CD8-positive, alpha-beta memory T cell (primary cell): ENCODE measurements at regions not wholly inside any gene's neighbourhood (a gene's known extent, or its start where the extent isn't known, plus 50 kb on each side); places are given as distances from the start of the nearest gene placed in this dataset.

ENCODE experiments used
- CTCF ChIA-PET: fragments of 350-600 bp; sonication (Branson Sonifier 250); formaldehyde crosslinking; loops from one replicate; lab custom pipeline; 2021; ENCODE audit warnings: antibody characterized with exemption; lab: Charles Lee
- POLR2A ChIA-PET: fragments of 350-600 bp; sonication (Branson Sonifier 250); formaldehyde crosslinking; loops from one replicate; lab custom pipeline; 2021; ENCODE audit warnings: antibody characterized with exemption; lab: Charles Lee
- DNase-seq, 5 donors: peaks; one replicate each; pipeline versions ENCODE4 v3.0.0 to v3.0.0-alpha.2; 2020 to 2022; ENCODE audit warnings: mixed read lengths in 1 of 5
- H3K27ac ChIP-seq: one replicate; pipeline ENCODE4 v1.7.0; 2013; ENCODE audit warnings: low read depth, mild to moderate bottlenecking, low read length, moderate library complexity
- H3K27me3 ChIP-seq: 2 replicates; pipeline ENCODE4 v1.7.0; 2013; ENCODE audit warnings: low read length, mild to moderate bottlenecking; ENCODE audit not compliant: insufficient read depth, poor library complexity, severe bottlenecking
- H3K36me3 ChIP-seq: 2 replicates; pipeline ENCODE4 v1.7.0; 2013; ENCODE audit warnings: mild to moderate bottlenecking, low read length, moderate library complexity; ENCODE audit not compliant: insufficient read depth
- H3K4me1 ChIP-seq: 2 replicates; pipeline ENCODE4 v1.7.0; 2013; ENCODE audit warnings: mild to moderate bottlenecking, low read length, moderate library complexity; ENCODE audit not compliant: insufficient read depth
- H3K4me3 ChIP-seq: 2 replicates; pipeline ENCODE4 v1.7.0; 2013; ENCODE audit warnings: mild to moderate bottlenecking, low read length
- H3K9me3 ChIP-seq: 2 replicates; pipeline ENCODE4 v1.7.0; 2013; ENCODE audit warnings: mild to moderate bottlenecking, low read length
- H3K27ac Mint-ChIP-seq, 8 donors: one replicate each; pipeline ENCODE4 v1.8.0; 2020 to 2021; ENCODE audit warnings: mixed read lengths in 8 of 8, mild to moderate bottlenecking in 6 of 8, inconsistent platforms in 3 of 8, moderate library complexity in 3 of 8
- H3K27me3 Mint-ChIP-seq, 2 donors: one replicate each; pipeline ENCODE4 v1.8.0; 2020 to 2021; ENCODE audit warnings: mixed read lengths in 2 of 2, mild to moderate bottlenecking in 1 of 2, moderate library complexity in 1 of 2
- H3K36me3 Mint-ChIP-seq, 3 donors: one replicate each; pipeline ENCODE4 v1.8.0; 2020 to 2021; ENCODE audit warnings: mixed read lengths in 3 of 3, inconsistent platforms in 1 of 3, mild to moderate bottlenecking in 1 of 3
- H3K4me1 Mint-ChIP-seq, 3 donors: one replicate each; pipeline ENCODE4 v1.8.0; 2020 to 2021; ENCODE audit warnings: mixed read lengths in 3 of 3, inconsistent platforms in 1 of 3, mild to moderate bottlenecking in 1 of 3
- H3K4me3 Mint-ChIP-seq, 7 donors: one replicate each; pipeline ENCODE4 v1.8.0; 2020 to 2021; ENCODE audit warnings: mixed read lengths in 7 of 7, mild to moderate bottlenecking in 6 of 7, moderate library complexity in 4 of 7, inconsistent platforms in 2 of 7
- H3K9me3 Mint-ChIP-seq, 5 donors: one replicate each; pipeline ENCODE4 v1.8.0; 2020 to 2022; ENCODE audit warnings: mixed read lengths in 5 of 5, mild to moderate bottlenecking in 3 of 5, moderate library complexity in 2 of 5, inconsistent platforms in 1 of 5

DNA sequence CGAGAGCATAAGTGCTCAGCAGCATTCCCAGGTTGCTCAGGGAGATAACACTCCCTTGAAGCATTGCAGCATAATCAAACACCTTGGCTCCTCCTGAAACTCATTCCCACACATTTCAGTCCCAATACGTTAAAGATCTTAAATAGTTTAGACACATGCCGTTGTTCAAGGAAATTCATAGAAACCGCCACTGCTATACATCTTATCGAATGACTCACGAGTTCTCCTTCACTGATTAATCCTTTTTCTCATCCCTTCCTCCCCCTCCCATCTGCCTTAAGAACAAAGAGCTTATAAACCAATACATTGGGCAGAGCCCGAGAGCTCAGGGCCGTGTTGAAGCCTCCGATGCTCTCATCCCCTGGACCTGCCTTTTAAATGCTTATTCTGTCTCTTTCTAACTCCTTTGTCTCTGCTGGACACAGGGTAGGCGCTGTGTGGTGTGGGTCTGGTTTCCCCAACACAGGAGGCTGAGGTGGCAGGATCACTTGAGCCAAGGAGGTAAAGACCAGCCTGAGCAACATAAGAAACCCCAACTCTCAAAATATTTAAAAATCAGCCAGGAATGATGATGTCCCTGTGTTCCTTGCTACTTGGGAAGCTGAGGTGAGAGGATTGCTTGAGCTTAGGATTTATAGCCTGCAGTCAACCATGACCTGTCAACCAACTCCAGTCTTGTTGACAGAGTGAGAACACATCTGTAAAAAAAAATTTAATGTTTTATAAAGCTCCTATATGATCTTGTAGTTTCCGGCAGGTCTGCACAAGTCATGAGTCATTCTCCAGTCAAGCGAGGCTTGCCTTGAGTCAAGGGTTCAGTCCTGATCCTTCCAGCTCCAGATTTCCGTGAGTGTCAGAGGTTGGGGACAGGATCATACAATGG lies 394.0 kb upstream of the HSFY2 start:
- Mint-ChIP-seq H3K4me1 (no peaks in the 10 kb centered on the region), H3K27ac (no peak overlapping the region), H3K27me3 (no peaks in the 10 kb centered on the region), H3K36me3 (no peaks in the 10 kb centered on the region), H3K9me3 (no peaks in the 10 kb centered on the region), H3K4me3 (no peak overlapping the region)
- ChIA-PET CTCF (no interaction called here), POLR2A (no interaction called here)
- H3K9me3 ChIP-seq: no peaks in the 10 kb centered on the region
- no peaks in the 10 kb centered on the region for H3K4me1 ChIP-seq
- H3K27me3 ChIP-seq: no peaks in the 10 kb centered on the region
- no peaks in the 10 kb centered on the region for H3K36me3 ChIP-seq
- H3K4me3 ChIP-seq: no peak overlapping the region
- H3K27ac ChIP-seq: no peak overlapping the region
- no peak for DNase-seq

DNA sequence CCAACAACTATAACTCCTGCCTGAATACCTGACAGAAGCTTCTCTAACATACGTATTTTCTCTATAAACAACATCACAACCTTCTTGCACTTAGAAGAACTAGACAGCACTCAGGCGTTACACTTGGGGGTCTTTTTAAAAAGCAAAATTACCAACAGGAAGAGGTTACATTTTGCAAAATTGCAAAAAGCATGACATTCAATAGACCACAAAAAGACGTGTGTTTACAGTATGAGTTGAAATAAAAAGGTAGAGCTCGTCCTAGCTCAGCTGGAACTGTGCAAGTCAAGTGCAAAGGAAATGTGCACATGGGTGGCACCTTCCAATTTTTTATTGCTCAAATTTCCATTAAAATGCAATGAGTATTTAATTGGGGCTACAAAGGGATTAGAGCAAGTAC lies 375.2 kb upstream of the HSFY2 start:
- CTCF ChIA-PET: no interaction called here
- Histone ChIP-seq H3K4me3 (no peak overlapping the region), H3K4me1 (no peaks in the 10 kb centered on the region), H3K36me3 (no peaks in the 10 kb centered on the region), H3K9me3 (no peaks in the 10 kb centered on the region), H3K27me3 (no peaks in the 10 kb centered on the region), H3K27ac (no peak overlapping the region)
- H3K27ac Mint-ChIP-seq: no peak overlapping the region
- no peak for DNase-seq
- no peaks in the 10 kb centered on the region for H3K27me3 Mint-ChIP-seq
- no peaks in the 10 kb centered on the region for H3K36me3 Mint-ChIP-seq
- peaks cover 0 to 2% (median 0%) of the 10 kb centered on the region in 3 donors for H3K4me1 Mint-ChIP-seq
- no peak overlapping the region for H3K4me3 Mint-ChIP-seq
- POLR2A ChIA-PET: no interaction called here
- no peaks in the 10 kb centered on the region for H3K9me3 Mint-ChIP-seq

GRCh38 chrY:19146296-19146695 lies 372.8 kb upstream of the HSFY2 start:
- H3K27ac Mint-ChIP-seq: no peak overlapping the region
- H3K4me3 Mint-ChIP-seq: no peak overlapping the region
- H3K36me3 Mint-ChIP-seq: no peaks in the 10 kb centered on the region
- ChIA-PET CTCF (no interaction called here), POLR2A (no interaction called here)
- Histone ChIP-seq H3K4me1 (no peaks in the 10 kb centered on the region), H3K36me3 (no peaks in the 10 kb centered on the region), H3K27ac (no peak overlapping the region), H3K9me3 (no peaks in the 10 kb centered on the region), H3K27me3 (no peaks in the 10 kb centered on the region), H3K4me3 (no peak overlapping the region)
- no peak for DNase-seq
- H3K9me3 Mint-ChIP-seq: no peaks in the 10 kb centered on the region
- H3K27me3 Mint-ChIP-seq: no peaks in the 10 kb centered on the region
- peaks cover 0 to 2% (median 0%) of the 10 kb centered on the region in 3 donors for H3K4me1 Mint-ChIP-seq

DNA sequence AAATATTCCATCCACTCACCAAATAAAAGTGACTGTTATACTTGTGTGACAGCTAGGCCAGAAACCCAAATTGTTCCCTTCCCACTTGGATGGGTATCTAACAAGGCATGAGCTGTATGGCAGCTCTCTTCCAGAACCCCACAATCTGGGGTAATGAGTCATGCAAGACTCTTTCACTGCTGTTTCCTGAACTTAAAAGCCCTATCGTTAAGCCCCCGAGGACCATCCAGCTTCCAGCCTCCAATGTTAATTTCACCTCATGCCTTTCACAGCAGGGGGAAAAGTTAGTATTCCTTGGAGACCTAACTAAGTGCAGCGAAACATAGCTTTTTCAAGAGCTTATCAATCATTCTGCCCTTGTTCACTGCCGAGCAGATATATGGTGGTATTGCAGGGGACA lies 368.6 kb upstream of the HSFY2 start:
- no peaks in the 10 kb centered on the region for H3K4me1 ChIP-seq
- H3K4me1 Mint-ChIP-seq: no peaks in the 10 kb centered on the region
- POLR2A ChIA-PET: no interaction called here
- H3K4me3 Mint-ChIP-seq: no peak overlapping the region
- H3K27me3 ChIP-seq: no peaks in the 10 kb centered on the region
- no peak overlapping the region for H3K27ac Mint-ChIP-seq
- no peaks in the 10 kb centered on the region for H3K36me3 ChIP-seq
- no peak overlapping the region for H3K4me3 ChIP-seq
- H3K36me3 Mint-ChIP-seq: no peaks in the 10 kb centered on the region
- no peaks in the 10 kb centered on the region for H3K9me3 Mint-ChIP-seq
- CTCF ChIA-PET: no interaction called here
- H3K27me3 Mint-ChIP-seq: no peaks in the 10 kb centered on the region
- no peak for DNase-seq
- no peaks in the 10 kb centered on the region for H3K9me3 ChIP-seq
- no peak overlapping the region for H3K27ac ChIP-seq

DNA sequence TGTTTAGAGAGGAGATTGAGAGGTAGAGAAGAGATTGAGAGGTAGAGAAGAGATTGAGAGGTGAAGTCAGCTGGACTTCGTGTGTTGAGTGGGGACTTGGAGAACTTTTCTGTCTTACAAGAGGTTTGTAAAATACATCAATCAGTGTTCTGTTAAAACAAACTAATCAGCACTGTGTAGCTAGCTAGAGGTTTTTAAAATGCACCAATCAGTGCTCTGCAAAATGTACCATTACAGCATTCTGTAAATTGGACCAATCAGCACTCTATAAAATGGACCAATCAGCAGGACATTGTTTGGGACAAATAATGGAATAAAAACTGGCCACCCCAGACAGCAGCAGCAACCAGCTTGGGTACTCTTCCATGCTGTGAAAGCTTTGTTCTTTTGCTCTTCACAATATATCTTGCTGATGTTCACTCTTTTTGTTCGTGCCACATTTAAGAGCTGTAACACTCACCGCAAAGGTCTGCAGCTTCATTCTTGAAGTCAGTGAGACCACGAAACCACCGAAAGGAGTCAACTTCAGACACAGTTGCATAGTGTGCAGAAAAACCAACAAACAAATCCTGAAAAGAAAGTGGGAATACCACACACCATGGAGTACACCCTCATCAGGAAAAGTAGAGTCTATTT lies 366.9 kb upstream of the HSFY2 start:
- H3K27me3 Mint-ChIP-seq: no peaks in the 10 kb centered on the region

GRCh38 chrY:19134426-19134825 lies 360.9 kb upstream of the HSFY2 start:
- Mint-ChIP-seq H3K4me3 (no peak overlapping the region), H3K4me1 (peaks cover 0 to 3% (median 0%) of the 10 kb centered on the region in 3 donors), H3K9me3 (no peaks in the 10 kb centered on the region), H3K36me3 (no peaks in the 10 kb centered on the region), H3K27me3 (no peaks in the 10 kb centered on the region), H3K27ac (no peak overlapping the region)
- ChIA-PET CTCF (no interaction called here), POLR2A (no interaction called here)
- Histone ChIP-seq H3K27ac (no peak overlapping the region), H3K4me3 (no peak overlapping the region), H3K9me3 (no peaks in the 10 kb centered on the region), H3K36me3 (no peaks in the 10 kb centered on the region), H3K27me3 (no peaks in the 10 kb centered on the region), H3K4me1 (no peaks in the 10 kb centered on the region)
- no peak for DNase-seq

More for the DNA sequence above, 366.9 kb upstream of the HSFY2 start:
- no peaks in the 10 kb centered on the region for H3K36me3 Mint-ChIP-seq
- Histone ChIP-seq H3K27me3 (no peaks in the 10 kb centered on the region), H3K4me1 (no peaks in the 10 kb centered on the region), H3K9me3 (no peaks in the 10 kb centered on the region), H3K27ac (no peak overlapping the region), H3K36me3 (no peaks in the 10 kb centered on the region), H3K4me3 (no peak overlapping the region)
- CTCF ChIA-PET: no interaction called here
- no peak overlapping the region for H3K27ac Mint-ChIP-seq
- no peaks in the 10 kb centered on the region for H3K4me1 Mint-ChIP-seq
- DNase-seq: no peak
- H3K9me3 Mint-ChIP-seq: no peaks in the 10 kb centered on the region
- H3K4me3 Mint-ChIP-seq: no peak overlapping the region
- POLR2A ChIA-PET: no interaction called here

DNA sequence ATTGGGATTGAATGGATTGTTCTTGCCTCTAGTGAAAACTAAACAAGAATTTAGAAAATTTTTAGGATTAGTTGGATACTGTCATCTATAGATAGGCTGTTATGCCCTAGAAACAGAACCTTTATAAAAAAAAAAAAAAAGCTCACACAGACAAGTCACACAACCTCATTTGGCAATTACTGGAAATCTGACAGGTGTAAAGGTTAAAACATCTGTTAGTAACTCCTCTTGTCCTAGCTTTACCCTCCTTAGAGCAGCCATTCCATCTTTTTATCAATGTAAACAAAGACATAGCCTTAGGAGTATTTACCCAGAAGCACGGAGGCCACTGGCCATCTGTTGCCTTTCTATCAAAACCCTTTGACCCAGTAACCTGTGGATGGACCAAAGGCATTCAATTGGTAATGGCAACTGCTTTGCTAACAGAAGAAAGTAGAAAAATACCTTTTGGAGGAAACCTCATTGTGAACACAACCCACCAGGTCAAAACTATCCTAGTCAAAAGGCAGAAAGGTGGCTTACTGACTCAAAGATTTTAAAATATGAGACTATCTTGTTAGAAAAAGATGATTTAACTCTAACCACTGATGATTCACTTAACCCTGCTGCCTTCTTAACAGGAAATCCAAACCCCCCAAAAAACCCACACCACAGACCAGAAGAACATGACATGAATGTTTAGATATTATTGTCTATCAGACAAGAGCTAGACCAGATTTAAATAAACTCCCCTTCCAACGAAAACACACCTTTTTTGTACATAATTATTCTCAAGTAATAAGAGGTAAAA lies 357.2 kb upstream of the HSFY2 start:
- peaks cover 0 to 3% (median 0%) of the 10 kb centered on the region in 3 donors for H3K4me1 Mint-ChIP-seq
- Histone ChIP-seq H3K27me3 (no peaks in the 10 kb centered on the region), H3K4me3 (no peak overlapping the region), H3K36me3 (no peaks in the 10 kb centered on the region), H3K27ac (no peak overlapping the region), H3K9me3 (no peaks in the 10 kb centered on the region), H3K4me1 (no peaks in the 10 kb centered on the region)
- H3K4me3 Mint-ChIP-seq: no peak overlapping the region
- no peak overlapping the region for H3K27ac Mint-ChIP-seq
- CTCF ChIA-PET: no interaction called here
- POLR2A ChIA-PET: no interaction called here
- peak in 1 of 5 donors; percentile 1 for DNase-seq
- no peaks in the 10 kb centered on the region for H3K36me3 Mint-ChIP-seq
- H3K27me3 Mint-ChIP-seq: no peaks in the 10 kb centered on the region
- H3K9me3 Mint-ChIP-seq: no peaks in the 10 kb centered on the region

DNA sequence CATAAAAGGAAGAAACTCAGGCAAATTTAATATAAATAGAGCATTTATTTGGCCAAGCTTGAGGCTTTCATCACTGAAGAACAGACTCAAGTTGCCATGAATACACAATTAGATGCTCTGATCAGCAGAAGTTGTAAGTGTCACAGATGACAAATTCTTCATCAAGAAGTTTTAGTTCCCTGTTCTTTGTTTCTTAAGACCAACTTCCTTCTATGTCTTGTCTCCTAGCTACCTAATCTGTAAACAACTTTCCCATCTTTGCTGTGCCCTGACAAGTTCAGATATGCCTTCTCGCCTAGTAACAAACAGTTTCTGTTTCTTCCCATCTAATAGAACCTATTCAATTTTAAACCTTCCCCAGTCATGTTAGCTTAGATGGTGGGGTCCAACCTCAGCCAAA lies 353.4 kb upstream of the HSFY2 start:
- H3K4me3 Mint-ChIP-seq: no peak overlapping the region
- Histone ChIP-seq H3K36me3 (no peaks in the 10 kb centered on the region), H3K9me3 (no peaks in the 10 kb centered on the region), H3K4me1 (no peaks in the 10 kb centered on the region), H3K27ac (no peak overlapping the region), H3K27me3 (no peaks in the 10 kb centered on the region), H3K4me3 (no peak overlapping the region)
- peaks cover 0 to 3% (median 0%) of the 10 kb centered on the region in 3 donors for H3K4me1 Mint-ChIP-seq
- no peak overlapping the region for H3K27ac Mint-ChIP-seq
- POLR2A ChIA-PET: no interaction called here
- H3K27me3 Mint-ChIP-seq: no peaks in the 10 kb centered on the region
- no peaks in the 10 kb centered on the region for H3K9me3 Mint-ChIP-seq
- CTCF ChIA-PET: no interaction called here
- no peak for DNase-seq
- no peaks in the 10 kb centered on the region for H3K36me3 Mint-ChIP-seq
